ENCODE measurements at regions not wholly inside any gene's neighbourhood (a gene's known extent, or its start where the extent isn't known, plus 50 kb on each side); places are given as distances from the start of the nearest gene placed in this dataset.
"Not testable (repeated sequence)": the region's sequence is repeated elsewhere in the genome, so short reads cannot be mapped to it uniquely, and the experiment has no call there.

- DNase-seq = no peak
- no peak for ATAC-seq
These were observed 295.7 kb downstream of the TUSC7 start for GRCh38 chr3:117005274-117005673.

- no peak for DNase-seq
- no peak for ATAC-seq
These were observed 296.4 kb downstream of the TUSC7 start for GRCh38 chr3:117005911-117006522.

GRCh38 chr3:117010318-117010717, 300.7 kb downstream of the TUSC7 start:
- DNase-seq (no peak), ATAC-seq (no peak)

GRCh38 chr3:117011687-117012250, 302.2 kb downstream of the TUSC7 start:
- DNase-seq = no peak

GRCh38 chr3:117016378-117016777, 306.8 kb downstream of the TUSC7 start:
- DNase-seq = no peak
- ATAC-seq = no peak

More at GRCh38 chr3:117011687-117012250, 302.2 kb downstream of the TUSC7 start:
- ATAC-seq = no peak

- DNase-seq (no peak), ATAC-seq (no peak)
These were observed 307.7 kb downstream of the TUSC7 start for GRCh38 chr3:117017135-117017894.

- DNase-seq (no peak), ATAC-seq (no peak)
These were observed 309.1 kb downstream of the TUSC7 start for GRCh38 chr3:117018655-117019054.

GRCh38 chr3:117019082-117019713, 309.6 kb downstream of the TUSC7 start:
- DNase-seq (peak; percentile 19), ATAC-seq (no peak)

GRCh38 chr3:117026401-117026800, 316.8 kb downstream of the TUSC7 start:
- no peak for ATAC-seq
- DNase-seq = no peak

- DNase-seq (no peak), ATAC-seq (no peak)
These were observed 326.2 kb downstream of the TUSC7 start for GRCh38 chr3:117035745-117036144.

- no peak for ATAC-seq
- no peak for DNase-seq
These were observed 326.8 kb downstream of the TUSC7 start for GRCh38 chr3:117036259-117036799.

GRCh38 chr3:117045143-117045542, 335.6 kb downstream of the TUSC7 start:
- DNase-seq (no peak), ATAC-seq (no peak)

GRCh38 chr3:117047951-117048705, 338.5 kb downstream of the TUSC7 start:
- no peak for DNase-seq
- no peak for ATAC-seq

- DNase-seq (no peak), ATAC-seq (no peak)
These were observed 342.8 kb downstream of the TUSC7 start for GRCh38 chr3:117052395-117052794.

GRCh38 chr3:117054556-117054955, 345.0 kb downstream of the TUSC7 start:
- DNase-seq (no peak), ATAC-seq (no peak)

GRCh38 chr3:117056946-117057345, 347.4 kb downstream of the TUSC7 start:
- not testable (repeated sequence) for DNase-seq, ATAC-seq

GRCh38 chr3:117059067-117059955, 349.7 kb downstream of the TUSC7 start:
- ATAC-seq = no peak
- DNase-seq = no peak

- no peak for DNase-seq
- no peak for ATAC-seq
These were observed 350.3 kb downstream of the TUSC7 start for GRCh38 chr3:117059956-117060270.

GRCh38 chr3:117063930-117064329, 354.4 kb downstream of the TUSC7 start:
- DNase-seq (no peak), ATAC-seq (no peak)

GRCh38 chr3:117068301-117068700, 358.7 kb downstream of the TUSC7 start:
- DNase-seq (no peak), ATAC-seq (no peak)

GRCh38 chr3:117074826-117075225, 365.2 kb downstream of the TUSC7 start:
- DNase-seq (no peak), ATAC-seq (no peak)
